GM13977 (cell line): ENCODE measurements at regions not wholly inside any gene's neighbourhood (a gene's known extent, or its start where the extent isn't known, plus 50 kb on each side); places are given as distances from the start of the nearest gene placed in this dataset.

Source experiments
- DNase-seq: peaks from one replicate; pipeline ENCODE4 v3.0.0; 2012; ENCODE audit warnings: low spot score
- in situ Hi-C: fragments of 300-500 bp; cut with MboI; formaldehyde crosslinking; loops from one replicate; pipeline ENCODE4 v1.12.0; 2022; ENCODE audit warnings: low sequenced_read_pairs, low pct_unique_long_range_greater_than_20kb, mixed read lengths, inconsistent platforms; ENCODE audit not compliant: unreplicated experiment
- TF ChIP-seq, protein P1 (sequence below): IDR thresholded peaks from 2 replicates; pipeline ENCODE4 v1.5.1; 2012; ENCODE audit warnings: mild to moderate bottlenecking, control low read depth; ENCODE audit not compliant: insufficient read depth; ENCODE audit errors: extremely low read depth, missing control alignments

DNA sequence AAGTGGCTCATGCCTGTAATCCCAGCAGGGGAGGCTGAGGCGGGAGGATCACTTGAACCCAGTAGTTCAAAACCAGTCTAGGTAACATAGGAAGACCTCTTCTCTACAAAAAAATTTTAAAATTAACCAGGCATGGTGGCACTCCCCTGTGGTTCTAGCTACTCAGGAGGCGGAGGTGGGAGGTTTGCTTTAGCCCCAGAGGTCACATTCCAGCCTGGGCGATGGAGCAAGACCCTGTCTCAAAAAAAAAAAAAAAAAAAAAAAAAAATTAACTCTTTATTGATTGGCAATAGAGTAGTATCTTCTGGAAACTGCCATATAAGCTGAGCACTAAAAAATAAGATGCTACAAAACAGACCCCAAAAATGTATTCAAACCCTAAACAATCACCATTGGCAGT, 69.5 kb downstream of the LLPH start:
- no peak for DNase-seq
- TF ChIP-seq, protein P1, sequence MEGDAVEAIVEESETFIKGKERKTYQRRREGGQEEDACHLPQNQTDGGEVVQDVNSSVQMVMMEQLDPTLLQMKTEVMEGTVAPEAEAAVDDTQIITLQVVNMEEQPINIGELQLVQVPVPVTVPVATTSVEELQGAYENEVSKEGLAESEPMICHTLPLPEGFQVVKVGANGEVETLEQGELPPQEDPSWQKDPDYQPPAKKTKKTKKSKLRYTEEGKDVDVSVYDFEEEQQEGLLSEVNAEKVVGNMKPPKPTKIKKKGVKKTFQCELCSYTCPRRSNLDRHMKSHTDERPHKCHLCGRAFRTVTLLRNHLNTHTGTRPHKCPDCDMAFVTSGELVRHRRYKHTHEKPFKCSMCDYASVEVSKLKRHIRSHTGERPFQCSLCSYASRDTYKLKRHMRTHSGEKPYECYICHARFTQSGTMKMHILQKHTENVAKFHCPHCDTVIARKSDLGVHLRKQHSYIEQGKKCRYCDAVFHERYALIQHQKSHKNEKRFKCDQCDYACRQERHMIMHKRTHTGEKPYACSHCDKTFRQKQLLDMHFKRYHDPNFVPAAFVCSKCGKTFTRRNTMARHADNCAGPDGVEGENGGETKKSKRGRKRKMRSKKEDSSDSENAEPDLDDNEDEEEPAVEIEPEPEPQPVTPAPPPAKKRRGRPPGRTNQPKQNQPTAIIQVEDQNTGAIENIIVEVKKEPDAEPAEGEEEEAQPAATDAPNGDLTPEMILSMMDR, result no peak
- in situ Hi-C loops, result no loop called here

DNA sequence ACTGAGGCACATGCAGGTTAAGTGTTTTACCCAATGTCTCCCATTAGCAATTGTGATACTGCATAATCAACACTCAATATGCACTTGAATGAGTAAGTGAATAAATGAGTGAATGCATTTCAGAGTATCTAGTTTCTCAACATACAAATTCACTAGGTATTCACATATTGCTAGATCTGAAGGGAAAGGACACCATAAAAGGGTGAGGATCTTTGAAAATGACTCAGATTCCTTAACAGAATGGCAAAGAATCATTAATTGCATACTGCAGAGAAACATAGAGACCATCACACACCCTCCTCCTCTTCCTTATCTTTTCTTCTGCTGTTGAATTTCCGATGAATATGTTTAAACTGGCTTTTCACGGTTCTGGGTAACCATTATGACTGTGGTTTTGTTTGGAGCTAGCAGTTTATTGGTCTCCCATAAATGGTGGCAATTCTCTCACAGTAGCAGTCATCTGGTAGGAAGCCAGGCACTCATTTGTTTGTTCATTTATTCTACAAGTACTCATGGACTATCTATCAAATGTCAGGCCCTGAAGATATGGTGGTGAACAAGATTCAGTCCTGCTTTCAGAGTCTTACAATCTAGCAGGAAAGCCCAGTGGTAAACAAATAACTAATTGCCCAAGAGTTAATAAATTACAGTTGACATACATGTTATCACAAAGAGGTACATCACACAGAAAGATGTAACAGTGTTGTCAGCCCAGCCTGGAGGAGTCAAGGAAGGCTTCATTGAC, 70.2 kb downstream of the LLPH start:
- in situ Hi-C loops, result no loop called here

DNA sequence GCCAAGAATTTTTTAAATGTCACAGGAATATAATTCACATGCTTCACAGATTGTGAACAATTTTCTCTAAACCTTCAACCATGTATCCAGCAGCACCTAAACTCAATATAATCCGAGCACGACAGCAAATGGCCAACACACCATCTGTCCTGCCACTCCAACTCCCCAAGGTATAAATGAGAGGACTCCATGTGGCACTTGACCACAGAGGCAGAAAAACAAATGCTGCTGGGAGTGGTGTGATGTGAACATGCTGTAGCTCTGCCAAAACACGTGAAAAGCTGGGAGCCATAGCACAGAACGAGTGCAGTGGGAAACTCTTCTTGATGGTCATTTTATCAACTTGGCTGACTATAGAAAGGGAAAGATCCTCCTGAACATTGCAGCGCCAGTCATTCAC, 70.9 kb downstream of the LLPH start:
- no peak for DNase-seq
- TF ChIP-seq, protein P1, result no peak
- in situ Hi-C loops, result no loop called here

More for the DNA sequence above, 70.2 kb downstream of the LLPH start:
- TF ChIP-seq, protein P1, result no peak
- DNase-seq, result no peak

DNA sequence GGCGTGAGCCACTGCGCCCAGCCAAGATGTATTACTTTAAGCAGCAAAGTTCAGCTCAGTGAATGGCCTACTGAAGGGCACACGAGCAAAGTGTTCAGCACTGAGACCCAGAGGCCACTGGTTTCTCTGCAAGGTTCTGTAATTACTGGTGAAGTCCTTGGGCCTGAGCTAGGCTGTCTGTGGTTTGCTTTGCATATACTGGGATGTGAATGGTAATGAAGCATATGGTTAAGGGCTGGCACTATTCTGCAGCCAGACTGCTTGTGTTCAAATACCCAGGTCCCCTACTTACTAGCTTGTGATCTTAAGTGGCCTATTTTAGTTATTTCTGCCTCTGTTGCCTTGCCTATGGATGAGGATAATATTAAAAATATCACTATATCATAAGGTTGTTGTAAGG, 72.0 kb downstream of the LLPH start:
- TF ChIP-seq, protein P1, result no peak
- in situ Hi-C loops, result no loop called here

DNA sequence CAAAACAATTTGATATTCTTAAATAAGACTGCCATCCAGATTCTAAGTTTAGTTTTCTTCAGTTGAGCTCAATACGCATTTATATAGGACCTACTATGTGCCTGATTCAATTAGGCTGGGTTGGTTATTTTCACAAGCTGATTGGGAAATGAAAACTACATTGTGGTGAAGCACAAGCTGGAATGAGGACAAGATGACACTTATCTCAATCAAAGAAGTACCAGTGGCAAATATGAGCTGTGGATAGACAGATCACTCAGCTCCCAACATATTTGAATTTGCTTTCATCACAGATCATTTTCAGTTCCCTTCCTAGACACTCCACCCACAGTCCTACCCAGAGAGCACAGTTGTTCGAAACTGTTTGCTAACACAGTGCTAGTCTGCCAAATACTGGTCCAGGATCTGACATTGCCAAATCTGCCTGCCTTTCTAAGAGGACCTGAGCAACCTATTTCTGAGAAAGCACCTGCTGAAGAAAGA, 74.7 kb downstream of the LLPH start:
- peak; percentile 48 for DNase-seq
- in situ Hi-C loops, result no loop called here

More for the DNA sequence above, 72.0 kb downstream of the LLPH start:
- no peak for DNase-seq

DNA sequence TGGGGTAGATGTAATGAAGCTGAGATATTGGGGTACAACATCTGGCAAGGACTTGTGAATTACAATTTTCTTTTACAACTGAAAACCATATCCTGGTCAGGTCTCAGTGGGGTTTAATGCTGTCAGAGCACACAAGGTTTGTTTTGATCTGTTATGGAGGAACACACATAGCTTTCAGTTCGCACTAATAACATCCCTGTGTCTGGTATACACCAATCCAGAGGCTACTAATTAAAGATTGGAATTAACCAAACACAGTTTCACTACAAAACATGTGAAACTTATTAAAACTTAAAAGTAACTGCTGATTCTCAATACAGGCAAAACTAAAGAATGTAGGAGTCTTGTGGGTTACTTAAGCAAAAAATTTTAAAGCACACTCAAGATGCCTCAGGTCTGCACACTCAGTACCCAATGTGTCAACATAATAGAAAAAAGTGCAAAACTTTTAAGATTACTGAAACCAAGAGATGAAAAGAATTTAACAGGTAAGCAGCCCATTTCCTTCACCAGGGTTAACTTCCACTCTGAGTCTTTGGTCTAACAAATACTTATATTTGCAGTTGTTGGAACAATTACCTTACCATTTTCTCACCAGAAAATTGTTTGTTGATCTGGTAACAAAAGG, 77.4 kb downstream of the LLPH start:
- DNase-seq, result no peak
- in situ Hi-C loops, result no loop called here
- TF ChIP-seq, protein P1, result no peak

More for the DNA sequence above, 74.7 kb downstream of the LLPH start:
- TF ChIP-seq, protein P1, result no peak
